GM21717 (cell line): ENCODE measurements at regions not wholly inside any gene's neighbourhood (a gene's known extent, or its start where the extent isn't known, plus 50 kb on each side); places are given as distances from the start of the nearest gene placed in this dataset.
"Not testable (repeated sequence)": the region's sequence is repeated elsewhere in the genome, so short reads cannot be mapped to it uniquely, and the experiment has no call there.

Source experiments
- ATAC-seq: cut with Tn5 transposase; IDR thresholded peaks from one replicate; pipeline ENCODE4 v1.9.1; 2021; ENCODE audit warnings: mild to moderate bottlenecking, moderate library complexity; ENCODE audit not compliant: unreplicated experiment

- ATAC-seq, result no peak
Measured at GRCh38 chr10:65628493-65629139, 1297.2 kb upstream of the LRRTM3 start.

- ATAC-seq, result no peak
Measured at GRCh38 chr10:65660006-65660405, 1265.8 kb upstream of the LRRTM3 start.

- no peak for ATAC-seq
Measured at GRCh38 chr10:65670087-65670486, 1255.7 kb upstream of the LRRTM3 start.

GRCh38 chr10:65670596-65670995 lies 1255.2 kb upstream of the LRRTM3 start:
- not testable (repeated sequence) for ATAC-seq

- ATAC-seq, result no peak
Measured at GRCh38 chr10:65675236-65675635, 1250.6 kb upstream of the LRRTM3 start.

GRCh38 chr10:65684896-65685295 lies 1240.9 kb upstream of the LRRTM3 start:
- no peak for ATAC-seq

- ATAC-seq, result peak; percentile 82
Measured at GRCh38 chr10:65701168-65701776, 1224.6 kb upstream of the LRRTM3 start.

- no peak for ATAC-seq
Measured at GRCh38 chr10:65708057-65708456, 1217.8 kb upstream of the LRRTM3 start.

GRCh38 chr10:65710306-65710705 lies 1215.5 kb upstream of the LRRTM3 start:
- no peak for ATAC-seq

- ATAC-seq, result no peak
Measured at GRCh38 chr10:65719790-65720189, 1206.0 kb upstream of the LRRTM3 start.

GRCh38 chr10:65720901-65721300 lies 1204.9 kb upstream of the LRRTM3 start:
- no peak for ATAC-seq

- ATAC-seq, result peak; percentile 86
Measured at GRCh38 chr10:65723525-65723924, 1202.3 kb upstream of the LRRTM3 start.

- no peak for ATAC-seq
Measured at GRCh38 chr10:65735382-65735781, 1190.5 kb upstream of the LRRTM3 start.

- ATAC-seq, result no peak
Measured at GRCh38 chr10:65742906-65743305, 1182.9 kb upstream of the LRRTM3 start.

GRCh38 chr10:65751218-65751617 lies 1174.6 kb upstream of the LRRTM3 start:
- ATAC-seq, result no peak

GRCh38 chr10:65751896-65752295 lies 1173.9 kb upstream of the LRRTM3 start:
- no peak for ATAC-seq

GRCh38 chr10:65753532-65753931 lies 1172.3 kb upstream of the LRRTM3 start:
- ATAC-seq, result no peak

- no peak for ATAC-seq
Measured at GRCh38 chr10:65754112-65754511, 1171.7 kb upstream of the LRRTM3 start.

- no peak for ATAC-seq
Measured at GRCh38 chr10:65762311-65762710, 1163.5 kb upstream of the LRRTM3 start.

GRCh38 chr10:65765006-65765541 lies 1160.8 kb upstream of the LRRTM3 start:
- ATAC-seq, result no peak

- no peak for ATAC-seq
Measured at GRCh38 chr10:65769828-65770227, 1156.0 kb upstream of the LRRTM3 start.

- ATAC-seq, result no peak
Measured at GRCh38 chr10:65778753-65779152, 1147.1 kb upstream of the LRRTM3 start.

- no peak for ATAC-seq
Measured at GRCh38 chr10:65779985-65780384, 1145.9 kb upstream of the LRRTM3 start.
